WTC11 (cell line): ENCODE measurements at regions not wholly inside any gene's neighbourhood (a gene's known extent, or its start where the extent isn't known, plus 50 kb on each side); places are given as distances from the start of the nearest gene placed in this dataset.

Experiments used
- ATAC-seq: fragments of 200-7000 bp; cut with Tn5 transposase; 2 replicates; pipeline ENCODE4 v1.10.0; 2021; ENCODE audit warnings: mild to moderate bottlenecking, moderate library complexity
- CTCF ChIA-PET: fragments of 300-600 bp; sonication (Branson Sonifier 250); formaldehyde crosslinking; loops from one replicate; lab custom pipeline; 2021; ENCODE audit warnings: antibody characterized with exemption; lab: Charles Lee
- POLR2A ChIA-PET: fragments of 350-600 bp; sonication (Branson Sonifier 250); formaldehyde crosslinking; loops from one replicate; lab custom pipeline; 2021; ENCODE audit warnings: antibody characterized with exemption; lab: Charles Lee
- DNase-seq: peaks from one replicate; pipeline ENCODE4 v3.0.0; 2021; ENCODE audit warnings: low spot score
- H3K27ac Mint-ChIP-seq: 2 replicates; pipeline ENCODE4 v1.8.0; 2021; ENCODE audit warnings: mixed read lengths
- H3K27me3 Mint-ChIP-seq: 2 replicates; pipeline ENCODE4 v1.8.0; 2021; ENCODE audit warnings: low read depth, mild to moderate bottlenecking, moderate library complexity, mixed read lengths
- H3K36me3 Mint-ChIP-seq: 2 replicates; pipeline ENCODE4 v1.8.0; 2021; ENCODE audit warnings: mixed read lengths
- H3K4me1 Mint-ChIP-seq: 2 replicates; pipeline ENCODE4 v1.8.0; 2022; ENCODE audit warnings: mixed read lengths
- H3K4me3 Mint-ChIP-seq: 2 replicates; pipeline ENCODE4 v1.8.0; 2021; ENCODE audit warnings: mild to moderate bottlenecking, moderate library complexity, mixed read lengths
- H3K9me3 Mint-ChIP-seq: 2 replicates; pipeline ENCODE4 v1.8.0; 2021; ENCODE audit warnings: mixed read lengths
- GTF2I ChIP-seq: fragments of 250-450 bp; sonication (Bioruptor Pico); conservative IDR thresholded peaks from 2 replicates; pipeline ENCODE4 v1.4.0; 2021; ENCODE audit warnings: mild to moderate bottlenecking
- HMGA2 ChIP-seq: fragments of 250-450 bp; sonication (Bioruptor Pico); IDR thresholded peaks from 2 replicates; pipeline ENCODE4 v1.4.0; 2021; ENCODE audit warnings: mild to moderate bottlenecking, moderate library complexity
- SMAD3 ChIP-seq: sonication (generic); formaldehyde crosslinking; IDR thresholded peaks from 2 replicates; pipeline ENCODE4 v1.8.0; 2022; ENCODE audit warnings: missing genetic modification reagents, mild to moderate bottlenecking, borderline replicate concordance
- TF ChIP-seq, protein P1 (sequence below): sonication (generic); formaldehyde crosslinking; IDR thresholded peaks from 2 replicates; pipeline ENCODE4 v1.8.0; 2022; ENCODE audit warnings: mild to moderate bottlenecking, missing genetic modification reagents
- TF ChIP-seq, protein P2 (sequence below): fragments of 200-600 bp; IDR thresholded peaks from 2 replicates; pipeline ENCODE4 v1.8.0; 2022; ENCODE audit warnings: antibody characterized with exemption
- TF ChIP-seq, protein P3 (sequence below): sonication (generic); formaldehyde crosslinking; IDR thresholded peaks from 2 replicates; pipeline ENCODE4 v1.8.0; 2023; ENCODE audit warnings: mild to moderate bottlenecking, missing genetic modification reagents
- TF ChIP-seq, protein P4 (sequence below): fragments of 250-450 bp; sonication (Bioruptor Pico); IDR thresholded peaks from 2 replicates; pipeline ENCODE4 v1.9.0; 2021; ENCODE audit warnings: moderate library complexity, mild to moderate bottlenecking, inconsistent platforms, borderline replicate concordance
- TF ChIP-seq, protein P5 (sequence below): sonication (generic); formaldehyde crosslinking; IDR thresholded peaks from 2 replicates; pipeline ENCODE4 v1.8.0; 2022; ENCODE audit warnings: mild to moderate bottlenecking, missing genetic modification reagents
- TF ChIP-seq, protein P6 (sequence below): sonication (generic); formaldehyde crosslinking; IDR thresholded peaks from 2 replicates; pipeline ENCODE4 v1.8.0; 2023; ENCODE audit warnings: missing genetic modification reagents
- TF ChIP-seq, protein P7 (sequence below): sonication (generic); formaldehyde crosslinking; IDR thresholded peaks from 2 replicates; pipeline ENCODE4 v1.8.1; 2022; ENCODE audit warnings: low read depth, missing genetic modification reagents, borderline replicate concordance

DNA sequence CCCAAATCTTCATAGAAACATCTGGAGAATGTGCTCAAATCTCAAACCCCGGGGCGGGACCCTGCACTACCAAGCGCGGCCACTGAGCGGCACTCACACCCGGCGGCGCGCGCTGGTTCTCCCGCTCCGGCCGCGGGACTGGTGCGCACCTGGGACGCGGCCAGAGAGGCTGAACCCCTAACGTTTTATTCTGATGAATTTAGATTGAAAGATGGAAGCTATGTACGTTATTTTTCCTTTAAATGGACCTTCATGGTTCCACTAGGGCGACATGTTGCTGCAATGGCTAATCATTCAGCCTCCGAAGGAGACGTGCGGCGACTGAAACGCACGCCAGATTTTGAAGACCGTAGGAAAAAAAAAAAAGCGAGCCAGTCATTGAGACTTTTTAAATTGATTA, 107.0 kb upstream of the INSIG1 start:
- Mint-ChIP-seq H3K27me3 (peaks cover 12% of the 10 kb centered on the region), H3K4me3 (peak overlapping the region; percentile 43), H3K4me1 (peaks cover 5% of the 10 kb centered on the region), H3K27ac (no peak overlapping the region), H3K9me3 (peaks cover 23% of the 10 kb centered on the region), H3K36me3 (peaks cover 18% of the 10 kb centered on the region)
- CTCF ChIA-PET: interaction anchor here (1.0 to 3.2 kb wide), 5 partner anchors 29 to 168 kb away, joined by 3 to 18 read pairs (median 4); partner anchors contain the start of gene INSIG1
- TF ChIP-seq, protein P1, sequence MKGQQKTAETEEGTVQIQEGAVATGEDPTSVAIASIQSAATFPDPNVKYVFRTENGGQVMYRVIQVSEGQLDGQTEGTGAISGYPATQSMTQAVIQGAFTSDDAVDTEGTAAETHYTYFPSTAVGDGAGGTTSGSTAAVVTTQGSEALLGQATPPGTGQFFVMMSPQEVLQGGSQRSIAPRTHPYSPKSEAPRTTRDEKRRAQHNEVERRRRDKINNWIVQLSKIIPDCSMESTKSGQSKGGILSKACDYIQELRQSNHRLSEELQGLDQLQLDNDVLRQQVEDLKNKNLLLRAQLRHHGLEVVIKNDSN (CRISPR knock-in tag): no peak
- TF ChIP-seq, protein P2, sequence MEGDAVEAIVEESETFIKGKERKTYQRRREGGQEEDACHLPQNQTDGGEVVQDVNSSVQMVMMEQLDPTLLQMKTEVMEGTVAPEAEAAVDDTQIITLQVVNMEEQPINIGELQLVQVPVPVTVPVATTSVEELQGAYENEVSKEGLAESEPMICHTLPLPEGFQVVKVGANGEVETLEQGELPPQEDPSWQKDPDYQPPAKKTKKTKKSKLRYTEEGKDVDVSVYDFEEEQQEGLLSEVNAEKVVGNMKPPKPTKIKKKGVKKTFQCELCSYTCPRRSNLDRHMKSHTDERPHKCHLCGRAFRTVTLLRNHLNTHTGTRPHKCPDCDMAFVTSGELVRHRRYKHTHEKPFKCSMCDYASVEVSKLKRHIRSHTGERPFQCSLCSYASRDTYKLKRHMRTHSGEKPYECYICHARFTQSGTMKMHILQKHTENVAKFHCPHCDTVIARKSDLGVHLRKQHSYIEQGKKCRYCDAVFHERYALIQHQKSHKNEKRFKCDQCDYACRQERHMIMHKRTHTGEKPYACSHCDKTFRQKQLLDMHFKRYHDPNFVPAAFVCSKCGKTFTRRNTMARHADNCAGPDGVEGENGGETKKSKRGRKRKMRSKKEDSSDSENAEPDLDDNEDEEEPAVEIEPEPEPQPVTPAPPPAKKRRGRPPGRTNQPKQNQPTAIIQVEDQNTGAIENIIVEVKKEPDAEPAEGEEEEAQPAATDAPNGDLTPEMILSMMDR: peak; percentile 92
- POLR2A ChIA-PET: no interaction called here
- peak; percentile 82 for DNase-seq
- peak; percentile 81 for ATAC-seq

DNA sequence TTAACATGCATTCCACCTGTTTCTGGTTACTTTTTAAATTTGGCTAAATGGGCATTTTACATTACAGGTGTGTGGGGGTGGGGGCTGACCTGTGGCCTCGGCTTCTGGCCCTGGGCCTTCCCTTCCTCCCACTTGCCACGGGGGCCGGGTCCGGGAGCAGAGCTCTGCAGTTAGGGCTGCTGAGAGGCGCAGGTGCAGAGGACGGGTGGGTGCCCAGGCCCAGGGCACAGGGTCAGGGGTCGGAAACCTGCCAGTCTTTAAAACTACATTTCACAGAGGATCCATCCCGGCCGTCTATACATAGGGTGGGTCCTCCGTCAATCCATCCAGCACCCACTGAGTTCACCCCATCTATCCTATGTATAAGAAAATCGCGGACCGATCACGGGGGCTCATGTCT, 106.5 kb upstream of the INSIG1 start:
- ChIA-PET CTCF (interaction anchor here (1.0 to 3.2 kb wide), 4 partner anchors 29 to 167 kb away, joined by 3 to 18 read pairs (median 5); partner anchors contain the start of gene INSIG1), POLR2A (no interaction called here)
- no peak for ATAC-seq
- Mint-ChIP-seq H3K27ac (no peak overlapping the region), H3K4me1 (peaks cover 5% of the 10 kb centered on the region), H3K9me3 (peaks cover 22% of the 10 kb centered on the region), H3K4me3 (no peak overlapping the region), H3K36me3 (peaks cover 14% of the 10 kb centered on the region)
- no peak for DNase-seq
- TF ChIP-seq, protein P3, sequence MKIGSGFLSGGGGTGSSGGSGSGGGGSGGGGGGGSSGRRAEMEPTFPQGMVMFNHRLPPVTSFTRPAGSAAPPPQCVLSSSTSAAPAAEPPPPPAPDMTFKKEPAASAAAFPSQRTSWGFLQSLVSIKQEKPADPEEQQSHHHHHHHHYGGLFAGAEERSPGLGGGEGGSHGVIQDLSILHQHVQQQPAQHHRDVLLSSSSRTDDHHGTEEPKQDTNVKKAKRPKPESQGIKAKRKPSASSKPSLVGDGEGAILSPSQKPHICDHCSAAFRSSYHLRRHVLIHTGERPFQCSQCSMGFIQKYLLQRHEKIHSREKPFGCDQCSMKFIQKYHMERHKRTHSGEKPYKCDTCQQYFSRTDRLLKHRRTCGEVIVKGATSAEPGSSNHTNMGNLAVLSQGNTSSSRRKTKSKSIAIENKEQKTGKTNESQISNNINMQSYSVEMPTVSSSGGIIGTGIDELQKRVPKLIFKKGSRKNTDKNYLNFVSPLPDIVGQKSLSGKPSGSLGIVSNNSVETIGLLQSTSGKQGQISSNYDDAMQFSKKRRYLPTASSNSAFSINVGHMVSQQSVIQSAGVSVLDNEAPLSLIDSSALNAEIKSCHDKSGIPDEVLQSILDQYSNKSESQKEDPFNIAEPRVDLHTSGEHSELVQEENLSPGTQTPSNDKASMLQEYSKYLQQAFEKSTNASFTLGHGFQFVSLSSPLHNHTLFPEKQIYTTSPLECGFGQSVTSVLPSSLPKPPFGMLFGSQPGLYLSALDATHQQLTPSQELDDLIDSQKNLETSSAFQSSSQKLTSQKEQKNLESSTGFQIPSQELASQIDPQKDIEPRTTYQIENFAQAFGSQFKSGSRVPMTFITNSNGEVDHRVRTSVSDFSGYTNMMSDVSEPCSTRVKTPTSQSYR (CRISPR knock-in tag): no peak
- TF ChIP-seq, protein P4, sequence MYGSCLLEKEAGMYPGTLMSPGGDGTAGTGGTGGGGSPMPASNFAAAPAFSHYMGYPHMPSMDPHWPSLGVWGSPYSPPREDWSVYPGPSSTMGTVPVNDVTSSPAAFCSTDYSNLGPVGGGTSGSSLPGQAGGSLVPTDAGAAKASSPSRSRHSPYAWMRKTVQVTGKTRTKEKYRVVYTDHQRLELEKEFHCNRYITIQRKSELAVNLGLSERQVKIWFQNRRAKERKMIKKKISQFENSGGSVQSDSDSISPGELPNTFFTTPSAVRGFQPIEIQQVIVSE (CRISPR knock-in tag): no peak
- TF ChIP-seq HMGA2 (no peak), GTF2I (CRISPR knock-in tag) (no peak)
- TF ChIP-seq, protein P5, sequence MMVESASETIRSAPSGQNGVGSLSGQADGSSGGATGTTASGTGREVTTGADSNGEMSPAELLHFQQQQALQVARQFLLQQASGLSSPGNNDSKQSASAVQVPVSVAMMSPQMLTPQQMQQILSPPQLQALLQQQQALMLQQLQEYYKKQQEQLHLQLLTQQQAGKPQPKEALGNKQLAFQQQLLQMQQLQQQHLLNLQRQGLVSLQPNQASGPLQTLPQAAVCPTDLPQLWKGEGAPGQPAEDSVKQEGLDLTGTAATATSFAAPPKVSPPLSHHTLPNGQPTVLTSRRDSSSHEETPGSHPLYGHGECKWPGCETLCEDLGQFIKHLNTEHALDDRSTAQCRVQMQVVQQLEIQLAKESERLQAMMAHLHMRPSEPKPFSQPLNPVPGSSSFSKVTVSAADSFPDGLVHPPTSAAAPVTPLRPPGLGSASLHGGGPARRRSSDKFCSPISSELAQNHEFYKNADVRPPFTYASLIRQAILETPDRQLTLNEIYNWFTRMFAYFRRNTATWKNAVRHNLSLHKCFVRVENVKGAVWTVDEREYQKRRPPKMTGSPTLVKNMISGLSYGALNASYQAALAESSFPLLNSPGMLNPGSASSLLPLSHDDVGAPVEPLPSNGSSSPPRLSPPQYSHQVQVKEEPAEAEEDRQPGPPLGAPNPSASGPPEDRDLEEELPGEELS (CRISPR knock-in tag): no peak
- TF ChIP-seq, protein P6, sequence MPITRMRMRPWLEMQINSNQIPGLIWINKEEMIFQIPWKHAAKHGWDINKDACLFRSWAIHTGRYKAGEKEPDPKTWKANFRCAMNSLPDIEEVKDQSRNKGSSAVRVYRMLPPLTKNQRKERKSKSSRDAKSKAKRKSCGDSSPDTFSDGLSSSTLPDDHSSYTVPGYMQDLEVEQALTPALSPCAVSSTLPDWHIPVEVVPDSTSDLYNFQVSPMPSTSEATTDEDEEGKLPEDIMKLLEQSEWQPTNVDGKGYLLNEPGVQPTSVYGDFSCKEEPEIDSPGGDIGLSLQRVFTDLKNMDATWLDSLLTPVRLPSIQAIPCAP (CRISPR knock-in tag): no peak
- TF ChIP-seq, all 79 proteins: peak for 0
- H3K27me3 Mint-ChIP-seq: peaks cover 12% of the 10 kb centered on the region

DNA sequence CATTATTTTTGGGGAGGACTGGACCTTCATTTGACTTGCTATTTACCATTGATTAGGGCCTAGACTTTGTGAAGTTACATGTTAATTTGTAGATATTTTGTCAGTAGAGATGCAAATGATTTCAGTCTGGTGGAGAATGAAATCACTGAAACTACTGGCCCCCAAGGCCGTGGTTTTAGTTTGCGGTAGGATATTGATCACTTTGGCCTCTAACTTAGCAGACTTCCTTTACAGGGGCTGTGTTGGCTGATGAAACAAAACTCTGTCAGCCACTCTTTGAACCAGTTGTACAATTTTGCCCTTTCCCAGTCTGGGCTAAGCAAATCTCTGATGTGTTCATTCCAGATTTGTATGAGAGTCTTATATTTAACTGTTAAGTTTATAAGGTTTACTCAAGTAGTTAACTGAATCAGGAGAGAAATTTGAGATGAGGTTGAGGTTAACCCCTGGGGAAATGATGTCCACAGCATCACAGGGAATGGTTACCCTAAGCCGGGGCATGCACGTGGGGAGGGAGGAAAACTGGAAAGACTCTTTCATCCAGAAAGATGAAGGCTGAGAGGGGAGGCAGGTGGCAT, 105.7 kb upstream of the INSIG1 start:
- Mint-ChIP-seq H3K9me3 (peaks cover 25% of the 10 kb centered on the region), H3K27me3 (peaks cover 12% of the 10 kb centered on the region), H3K27ac (no peak overlapping the region), H3K4me1 (peaks cover 5% of the 10 kb centered on the region), H3K4me3 (no peak overlapping the region), H3K36me3 (peaks cover 8% of the 10 kb centered on the region)
- TF ChIP-seq, protein P7, sequence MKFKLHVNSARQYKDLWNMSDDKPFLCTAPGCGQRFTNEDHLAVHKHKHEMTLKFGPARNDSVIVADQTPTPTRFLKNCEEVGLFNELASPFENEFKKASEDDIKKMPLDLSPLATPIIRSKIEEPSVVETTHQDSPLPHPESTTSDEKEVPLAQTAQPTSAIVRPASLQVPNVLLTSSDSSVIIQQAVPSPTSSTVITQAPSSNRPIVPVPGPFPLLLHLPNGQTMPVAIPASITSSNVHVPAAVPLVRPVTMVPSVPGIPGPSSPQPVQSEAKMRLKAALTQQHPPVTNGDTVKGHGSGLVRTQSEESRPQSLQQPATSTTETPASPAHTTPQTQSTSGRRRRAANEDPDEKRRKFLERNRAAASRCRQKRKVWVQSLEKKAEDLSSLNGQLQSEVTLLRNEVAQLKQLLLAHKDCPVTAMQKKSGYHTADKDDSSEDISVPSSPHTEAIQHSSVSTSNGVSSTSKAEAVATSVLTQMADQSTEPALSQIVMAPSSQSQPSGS: no peak
- no peak for TF ChIP-seq SMAD3
- no peak for DNase-seq
- ATAC-seq: no peak
- POLR2A ChIA-PET: no interaction called here
- CTCF ChIA-PET: no interaction called here
